Astrocyte of the hippocampus (primary cell): ENCODE measurements at regions not wholly inside any gene's neighbourhood (a gene's known extent, or its start where the extent isn't known, plus 50 kb on each side); places are given as distances from the start of the nearest gene placed in this dataset.
"Not testable (repeated sequence)": the region's sequence is repeated elsewhere in the genome, so short reads cannot be mapped to it uniquely, and the experiment has no call there.

ENCODE experiments used
- DNase-seq: peaks from one replicate; pipeline ENCODE4 v3.0.0; 2011; ENCODE audit warnings: low read depth, low spot score

DNA sequence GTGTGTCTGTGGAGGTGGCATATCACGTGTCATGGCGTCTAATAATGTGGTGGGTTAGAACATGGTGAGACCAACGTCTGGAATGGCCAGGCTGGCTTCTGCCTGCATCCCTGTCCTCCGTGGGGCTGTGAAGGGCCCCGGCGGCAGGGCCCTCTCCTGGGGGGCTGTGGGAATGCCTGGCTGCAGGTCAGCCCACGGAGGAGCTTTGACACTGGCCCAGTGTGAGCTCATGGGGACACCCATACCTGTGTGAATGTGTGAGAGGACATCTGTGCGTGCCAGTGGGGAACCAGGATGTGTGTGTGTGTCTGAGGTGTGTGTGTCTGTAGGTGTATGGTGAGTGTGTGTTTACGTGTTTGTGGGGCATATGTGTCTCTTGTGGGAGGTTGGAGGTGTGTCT lies 300.1 kb downstream of the TEX29 start:
- no peak for DNase-seq

- no peak for DNase-seq
These were observed 300.7 kb downstream of the TEX29 start for GRCh38 chr13:111621164-111621563.

DNA sequence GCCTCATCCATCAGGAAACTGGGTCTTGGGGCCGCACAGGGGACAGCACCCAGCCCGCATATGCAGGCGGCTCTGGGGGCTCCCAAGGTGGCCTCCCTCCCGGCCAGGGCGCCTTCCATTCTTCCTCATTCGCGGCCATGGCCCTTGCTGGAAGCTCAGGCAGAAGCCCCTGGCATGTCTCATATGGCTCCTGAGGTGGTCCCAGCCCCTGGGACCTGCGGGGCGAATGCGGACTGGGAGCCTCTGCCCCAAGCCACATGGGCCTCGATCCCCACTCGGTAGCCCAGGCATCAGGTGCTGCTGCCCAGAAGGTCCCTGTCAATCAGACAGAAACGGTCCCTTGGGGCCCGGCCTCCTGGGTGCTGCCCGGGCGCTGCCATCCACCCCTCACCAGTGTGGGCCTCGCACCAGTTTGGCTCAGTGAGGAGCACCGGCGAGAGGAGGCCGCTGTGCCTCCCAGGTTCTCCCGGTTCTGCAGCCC lies 301.6 kb downstream of the TEX29 start:
- DNase-seq = no peak

GRCh38 chr13:111623208-111623607 lies 302.8 kb downstream of the TEX29 start:
- no peak for DNase-seq

- no peak for DNase-seq
These were observed 303.5 kb downstream of the TEX29 start for GRCh38 chr13:111623743-111624505.

GRCh38 chr13:111625526-111626315 lies 305.3 kb downstream of the TEX29 start:
- DNase-seq = no peak

DNA sequence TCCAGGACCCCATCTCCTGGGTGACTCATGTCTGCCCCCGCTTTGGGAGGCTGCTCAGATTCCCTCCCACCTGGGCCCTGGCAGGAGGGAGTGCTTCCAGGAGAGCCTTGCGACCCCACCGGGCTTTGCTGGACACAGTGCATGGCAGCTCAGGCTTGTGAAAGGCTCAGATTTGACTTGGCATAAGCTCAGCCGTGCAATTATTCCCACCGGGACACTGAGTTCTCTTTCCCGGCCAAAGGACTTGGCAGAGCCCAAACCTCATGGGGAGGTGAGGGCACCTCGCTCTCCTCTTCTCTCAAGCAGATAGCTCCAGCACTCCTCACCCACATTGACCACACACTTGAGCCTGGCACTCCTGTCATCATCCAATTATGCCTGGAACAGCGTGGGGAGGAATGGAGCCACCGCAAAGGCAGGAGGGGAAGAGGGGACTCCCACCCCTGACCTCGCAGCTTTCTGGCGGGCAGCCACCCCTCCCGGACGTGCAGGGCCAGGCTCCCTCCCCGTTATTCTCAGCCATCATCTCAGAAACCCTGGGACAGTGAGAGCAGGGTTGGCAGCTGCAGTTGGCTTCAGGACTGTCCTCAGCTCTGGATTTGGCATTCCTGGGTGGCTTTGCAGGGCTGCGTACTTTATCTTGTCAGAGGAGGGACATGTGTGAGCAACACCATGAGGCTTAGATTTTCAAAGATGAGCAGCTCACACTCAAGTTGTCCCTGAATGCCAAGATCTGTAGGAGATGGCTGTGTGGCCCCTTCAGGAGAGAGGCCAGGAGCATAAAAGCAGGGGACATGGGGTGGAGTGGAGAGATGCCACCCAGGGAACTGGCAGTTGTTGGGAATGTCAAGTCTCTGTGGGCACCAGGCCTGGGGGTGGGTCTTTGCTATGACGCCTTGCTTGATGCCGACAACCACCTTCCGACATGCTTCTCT lies 306.2 kb downstream of the TEX29 start:
- no peak for DNase-seq

- DNase-seq = no peak
These were observed 307.2 kb downstream of the TEX29 start for GRCh38 chr13:111627596-111627995.

GRCh38 chr13:111629016-111629415 lies 308.6 kb downstream of the TEX29 start:
- DNase-seq = no peak

DNA sequence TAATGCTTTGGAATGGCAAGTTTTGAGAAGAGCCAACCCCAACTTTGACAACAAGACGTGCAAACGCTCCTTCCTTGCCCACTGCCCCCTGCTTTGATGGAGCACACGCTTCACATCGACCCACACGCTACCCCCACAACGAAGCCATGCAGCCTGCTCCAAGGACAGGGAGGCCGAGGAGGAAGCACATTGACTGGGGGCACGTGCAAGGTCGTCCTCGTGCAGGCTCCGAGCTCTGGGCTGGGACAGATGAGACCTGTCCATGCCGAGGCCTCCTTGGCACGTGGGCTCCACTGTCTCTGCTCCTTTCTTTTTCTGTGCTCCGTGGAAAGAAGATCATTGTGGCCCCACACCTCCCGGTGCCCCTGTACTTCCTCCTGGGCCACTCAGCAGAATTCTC lies 309.0 kb downstream of the TEX29 start:
- DNase-seq = no peak

- DNase-seq = no peak
These were observed 309.5 kb downstream of the TEX29 start for GRCh38 chr13:111629926-111630325.

DNA sequence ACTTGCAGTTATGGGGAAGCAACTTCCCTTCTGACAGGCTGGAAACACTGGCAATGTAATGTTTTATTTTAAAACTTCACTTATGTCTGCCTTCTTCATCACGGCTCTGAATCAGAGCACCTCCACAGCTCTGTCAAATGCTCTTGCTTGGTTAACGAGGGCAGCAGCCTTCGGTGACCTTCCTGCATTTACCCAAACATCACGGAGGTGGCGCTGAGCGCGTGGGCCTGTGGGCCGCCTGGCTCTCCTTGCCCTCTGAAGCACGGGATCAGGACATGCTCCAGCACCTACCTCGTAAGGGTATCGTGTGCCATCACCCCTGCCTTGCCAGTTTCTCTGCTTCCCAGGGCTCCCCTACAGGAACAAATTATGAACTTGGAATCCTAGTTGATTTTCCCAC lies 310.0 kb downstream of the TEX29 start:
- no peak for DNase-seq

DNA sequence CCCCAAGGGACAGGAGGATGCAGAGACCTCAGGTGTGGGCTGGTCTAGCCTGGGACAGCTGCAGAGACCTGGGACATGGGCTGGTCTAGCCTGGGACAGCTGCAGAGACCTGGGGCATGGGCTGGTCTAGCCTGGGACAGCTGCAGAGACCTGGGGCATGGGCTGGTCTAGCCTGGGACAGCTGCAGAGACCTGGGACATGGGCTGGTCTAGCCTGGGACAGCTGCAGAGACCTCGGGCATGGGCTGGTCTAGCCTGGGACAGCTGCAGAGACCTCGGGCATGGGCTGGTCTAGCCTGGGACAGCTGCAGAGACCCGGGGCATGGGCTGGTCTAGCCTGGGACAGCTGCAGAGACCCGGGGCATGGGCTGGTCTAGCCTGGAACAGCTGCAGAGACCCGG lies 310.8 kb downstream of the TEX29 start:
- DNase-seq = not testable (repeated sequence)

- no peak for DNase-seq
These were observed 312.5 kb downstream of the TEX29 start for GRCh38 chr13:111632906-111633305.

DNA sequence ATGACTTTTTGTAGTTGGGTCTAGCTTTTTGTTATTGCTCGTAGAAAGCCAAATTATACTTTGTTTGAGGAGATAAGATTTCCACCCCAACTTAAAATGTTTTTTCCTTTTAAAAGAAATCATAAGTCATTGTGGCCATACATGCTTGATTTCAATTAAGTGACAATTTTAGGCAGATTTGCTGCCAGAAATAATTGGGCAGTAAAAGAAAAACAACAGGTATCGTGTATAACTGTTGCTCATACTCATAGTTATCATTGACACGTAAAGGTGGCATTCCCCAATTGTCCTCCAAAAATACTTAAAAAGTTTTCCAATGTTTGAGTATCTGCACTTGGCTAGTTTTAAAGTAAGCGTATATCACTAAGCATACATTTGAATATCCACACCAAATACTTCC lies 313.0 kb downstream of the TEX29 start:
- no peak for DNase-seq

- no peak for DNase-seq
These were observed 314.0 kb downstream of the TEX29 start for GRCh38 chr13:111634410-111634809.

GRCh38 chr13:111636271-111636670 lies 315.8 kb downstream of the TEX29 start:
- no peak for DNase-seq

GRCh38 chr13:111636804-111637203 lies 316.4 kb downstream of the TEX29 start:
- DNase-seq = no peak

DNA sequence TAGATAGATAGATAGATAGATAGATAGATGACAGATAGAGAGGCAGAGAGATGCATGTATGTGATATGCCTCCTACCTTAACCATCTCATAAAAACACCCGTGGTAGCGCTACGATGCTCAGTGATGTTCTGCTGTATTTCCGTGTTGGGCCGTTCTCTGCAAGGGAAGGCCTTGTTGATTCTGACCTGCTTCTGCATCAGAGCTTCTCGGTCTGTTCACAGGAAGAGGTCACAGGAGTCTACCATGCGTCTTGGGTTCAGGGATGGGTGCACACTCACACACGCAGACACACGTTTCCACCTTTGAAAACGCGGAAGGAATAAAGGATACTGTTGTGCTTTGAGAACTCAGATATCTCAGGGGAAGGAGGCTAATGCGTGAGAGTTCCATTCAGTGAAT lies 316.9 kb downstream of the TEX29 start:
- no peak for DNase-seq

DNA sequence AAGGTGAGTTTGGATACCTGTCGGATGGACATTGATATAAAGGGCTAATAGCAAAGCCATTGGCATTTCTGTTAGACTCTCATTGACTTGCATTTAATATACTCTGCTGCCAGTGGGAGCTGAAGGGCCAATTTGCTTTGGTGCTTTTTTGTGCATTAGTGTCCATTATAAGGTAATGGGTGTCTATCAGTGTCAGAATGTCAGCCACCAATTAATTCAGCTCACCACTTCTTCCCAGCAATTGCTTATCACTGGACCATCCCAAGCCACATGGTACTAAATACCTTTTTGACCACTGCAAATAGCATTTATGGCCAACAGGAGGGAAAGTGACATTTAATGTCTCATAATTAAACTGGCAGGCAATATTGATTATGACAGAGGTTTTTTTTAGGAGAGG lies 317.8 kb downstream of the TEX29 start:
- DNase-seq = no peak

GRCh38 chr13:111639196-111639705 lies 318.8 kb downstream of the TEX29 start:
- DNase-seq = no peak

DNA sequence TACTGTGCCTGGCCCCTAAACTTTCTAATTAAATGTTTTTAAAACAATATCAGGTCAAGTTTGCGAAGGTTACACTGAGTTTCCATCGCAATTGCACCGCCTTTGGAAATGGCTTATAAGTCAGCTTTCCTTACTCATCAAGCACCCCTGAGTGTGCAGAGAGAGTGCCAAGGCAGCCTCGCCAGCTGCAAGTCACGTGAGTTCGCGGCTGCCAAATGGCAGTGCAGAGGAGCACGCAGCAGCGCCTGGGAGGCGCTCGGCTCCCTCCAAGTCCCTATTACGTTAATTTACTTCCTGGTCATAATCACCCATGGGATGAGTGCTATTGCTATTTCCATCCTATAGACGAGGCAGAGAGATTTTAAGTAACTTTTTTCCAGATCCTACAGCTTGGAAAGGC lies 319.6 kb downstream of the TEX29 start:
- DNase-seq = no peak
